B cell (primary cell): ENCODE measurements at regions not wholly inside any gene's neighbourhood (a gene's known extent, or its start where the extent isn't known, plus 50 kb on each side); places are given as distances from the start of the nearest gene placed in this dataset.

ENCODE experiments used
- ATAC-seq: fragments of 200-7000 bp; cut with Tn5 transposase; one replicate; pipeline ENCODE4 v1.10.0; 2021; ENCODE audit warnings: low read depth, mild to moderate bottlenecking, moderate number of reproducible peaks, moderate library complexity
- CTCF ChIA-PET: fragments of 350-600 bp; sonication (Branson Sonifier 250); formaldehyde crosslinking; loops from one replicate; lab custom pipeline; 2021; ENCODE audit warnings: antibody characterized with exemption, inconsistent platforms; lab: Charles Lee
- POLR2A ChIA-PET: fragments of 350-600 bp; sonication (Branson Sonifier 250); formaldehyde crosslinking; loops from one replicate; lab custom pipeline; 2021; ENCODE audit warnings: antibody characterized with exemption; lab: Charles Lee
- DNase-seq: peaks from one replicate; pipeline ENCODE4 v3.0.0; 2013
- H2AFZ ChIP-seq: 2 replicates; pipeline ENCODE4 v1.6.1; 2012; ENCODE audit warnings: mild to moderate bottlenecking, low read depth, low read length; ENCODE audit not compliant: insufficient read depth, poor library complexity, severe bottlenecking
- H3K27ac ChIP-seq, 2 donors: 1 replicate in 1 of 2; 2 replicates in 1 of 2; pipeline ENCODE4 v1.5.1; 2012 to 2013; ENCODE audit warnings: low read length in 2 of 2, mild to moderate bottlenecking in 2 of 2, moderate library complexity in 1 of 2
- H3K27me3 ChIP-seq, 4 experiments: fragments of 200-600 bp in 1 of 4; sonication (generic) in 1 of 4; replicated peaks in 1 of 4; 1 replicate in 2 of 4; 2 replicates in 2 of 4; pipeline versions ENCODE4 v1.6.1 to v1.7.0; 2013 to 2016; ENCODE audit warnings: low read length in 3 of 4, mild to moderate bottlenecking in 2 of 4, mixed read lengths in 1 of 4, moderate library complexity in 1 of 4; ENCODE audit not compliant: insufficient read depth in 4 of 4, control insufficient read depth in 3 of 4; ENCODE audit errors: control extremely low read depth in 1 of 4
- H3K36me3 ChIP-seq, 2 experiments: replicated peaks in 1 of 2; 1 replicate in 1 of 2; 2 replicates in 1 of 2; pipeline versions ENCODE4 v1.6.1 to v1.7.1; 2013; ENCODE audit warnings: low read length in 1 of 2; ENCODE audit not compliant: insufficient read depth in 2 of 2, control insufficient read depth in 1 of 2; ENCODE audit errors: control extremely low read depth in 1 of 2, extremely low read depth in 1 of 2
- H3K4me1 ChIP-seq, 2 donors: fragments of 200-600 bp in 1 of 2; sonication (generic) in 1 of 2; 1 replicate in 1 of 2; 2 replicates in 1 of 2; pipeline versions ENCODE4 v1.5.1 to v1.6.1; 2013 to 2017; ENCODE audit warnings: low read length in 2 of 2; ENCODE audit not compliant: control insufficient read depth in 2 of 2, insufficient read depth in 2 of 2
- H3K4me2 ChIP-seq: replicated peaks from 2 replicates; pipeline ENCODE3; 2012; ENCODE audit warnings: mild to moderate bottlenecking, low read depth, low read length; ENCODE audit not compliant: poor library complexity, severe bottlenecking
- H3K4me3 ChIP-seq, 5 experiments: fragments of 200-600 bp in 1 of 5; sonication (generic) in 1 of 5; 1 replicate in 3 of 5; 2 replicates in 2 of 5; pipeline versions ENCODE4 v1.5.1 to v1.7.0; 2011 to 2016; ENCODE audit warnings: low read length in 4 of 5, mild to moderate bottlenecking in 4 of 5, low read depth in 2 of 5, control low read depth in 1 of 5, moderate library complexity in 1 of 5; ENCODE audit not compliant: insufficient read depth in 1 of 5; ENCODE audit errors: control extremely low read depth in 1 of 5, extremely low read depth in 1 of 5
- H3K79me2 ChIP-seq: fragments of 200-600 bp; sonication (generic); one replicate; pipeline ENCODE4 v1.6.0; 2016; ENCODE audit warnings: low read length; ENCODE audit not compliant: control insufficient read depth, insufficient read depth
- H3K9ac ChIP-seq: fragments of 200-600 bp; sonication (generic); 2 replicates; pipeline ENCODE4 v1.6.1; 2017; ENCODE audit warnings: mild to moderate bottlenecking, low read length, moderate library complexity
- H3K9me3 ChIP-seq, 3 donors: one replicate each; pipeline versions ENCODE4 v1.6.1 to v1.7.1; 2013; ENCODE audit warnings: low read length in 2 of 3; ENCODE audit not compliant: control insufficient read depth in 2 of 3, insufficient read depth in 1 of 3; ENCODE audit errors: control extremely low read depth in 1 of 3
- H4K20me1 ChIP-seq: 2 replicates; pipeline ENCODE4 v1.6.0; 2012; ENCODE audit warnings: mild to moderate bottlenecking, low read length; ENCODE audit not compliant: insufficient read depth, control insufficient read depth, poor library complexity, severe bottlenecking
- H3K27ac Mint-ChIP-seq: one replicate; pipeline ENCODE4 v1.8.0; 2021; ENCODE audit warnings: mixed read lengths
- H3K27me3 Mint-ChIP-seq: one replicate; pipeline ENCODE4 v1.8.0; 2021; ENCODE audit warnings: mixed read lengths
- H3K4me1 Mint-ChIP-seq: one replicate; pipeline ENCODE4 v1.8.0; 2021; ENCODE audit warnings: mixed read lengths
- H3K4me3 Mint-ChIP-seq: one replicate; pipeline ENCODE4 v1.8.0; 2021; ENCODE audit warnings: mixed read lengths
- H3K9me3 Mint-ChIP-seq: one replicate; pipeline ENCODE4 v1.8.0; 2022; ENCODE audit warnings: mixed read lengths; ENCODE audit not compliant: insufficient read depth
- CTCF ChIP-seq: fragments of 200-600 bp; IDR thresholded peaks from one replicate; pipeline ENCODE4 v1.8.0; 2022; ENCODE audit warnings: antibody characterized with exemption, mild to moderate bottlenecking
- EZH2 ChIP-seq: IDR thresholded peaks from 2 replicates; pipeline ENCODE4 v1.6.1; 2012; ENCODE audit warnings: borderline replicate concordance, low read depth, mild to moderate bottlenecking, moderate library complexity, low read length; ENCODE audit not compliant: insufficient read depth, poor library complexity, severe bottlenecking
- WGBS: methylation state at CpG from one replicate; pipeline ENCODE4 v1.1.5; 2013; ENCODE audit warnings: missing lambda C conversion rate; ENCODE audit not compliant: insufficient coverage; 5-methylcytosine and 5-hydroxymethylcytosine counted together
- intact Hi-C: fragments of 100-400 bp; cut with micrococcal nuclease; formaldehyde crosslinking; loops from one replicate; pipeline ENCODE4 v1.10.0; 2022

GRCh38 chr15:95459273-95459672 is 871.2 kb upstream of the NR2F2 start:
- no peak for DNase-seq
- Histone ChIP-seq H3K9me3 (peaks cover 0 to 5% (median 0%) of the 10 kb centered on the region in 3 donors), H3K79me2 (no peaks in the 10 kb centered on the region), H3K36me3 (no peaks in the 10 kb centered on the region), H3K27me3 (no peaks in the 10 kb centered on the region), H3K27ac (no peak overlapping the region), H3K9ac (no peak overlapping the region), H2AFZ (no peak overlapping the region), H3K4me2 (no peak overlapping the region), H3K4me3 (no peak overlapping the region), H4K20me1 (no peaks in the 10 kb centered on the region), H3K4me1 (no peaks in the 10 kb centered on the region)
- H3K27ac Mint-ChIP-seq = no peak overlapping the region
- WGBS = 24% methylated on average over 3 of the region's 4 CpGs
- no peaks in the 10 kb centered on the region for H3K27me3 Mint-ChIP-seq
- peaks cover 4% of the 10 kb centered on the region for H3K9me3 Mint-ChIP-seq
- intact Hi-C loops = no loop called here
- TF ChIP-seq EZH2 (no peak), CTCF (no peak)
- ATAC-seq = no peak
- H3K4me3 Mint-ChIP-seq = no peak overlapping the region
- CTCF ChIA-PET = no interaction called here
- POLR2A ChIA-PET = no interaction called here
- no peaks in the 10 kb centered on the region for H3K4me1 Mint-ChIP-seq

- Histone ChIP-seq H3K4me1 (no peaks in the 10 kb centered on the region), H4K20me1 (no peaks in the 10 kb centered on the region), H3K4me3 (no peak overlapping the region), H3K9me3 (peaks cover 0 to 8% (median 0%) of the 10 kb centered on the region in 3 donors), H3K36me3 (no peaks in the 10 kb centered on the region), H3K27ac (no peak overlapping the region), H3K27me3 (no peaks in the 10 kb centered on the region), H3K9ac (no peak overlapping the region), H3K79me2 (no peaks in the 10 kb centered on the region), H2AFZ (no peak overlapping the region), H3K4me2 (no peak overlapping the region)
- Mint-ChIP-seq H3K27me3 (no peaks in the 10 kb centered on the region), H3K9me3 (peaks cover 3% of the 10 kb centered on the region), H3K4me3 (no peak overlapping the region), H3K27ac (no peak overlapping the region), H3K4me1 (no peaks in the 10 kb centered on the region)
- DNase-seq (no peak), ATAC-seq (no peak)
- intact Hi-C loops = no loop called here
- 80% methylated on average over 9 of the region's 12 CpGs for WGBS
- ChIA-PET CTCF (no interaction called here), POLR2A (no interaction called here)
- TF ChIP-seq EZH2 (no peak), CTCF (no peak)
Observed at GRCh38 chr15:95464509-95464908, 866.0 kb upstream of the NR2F2 start.
